ENCODE measurements at regions not wholly inside any gene's neighbourhood (a gene's known extent, or its start where the extent isn't known, plus 50 kb on each side); places are given as distances from the start of the nearest gene placed in this dataset.

DNA sequence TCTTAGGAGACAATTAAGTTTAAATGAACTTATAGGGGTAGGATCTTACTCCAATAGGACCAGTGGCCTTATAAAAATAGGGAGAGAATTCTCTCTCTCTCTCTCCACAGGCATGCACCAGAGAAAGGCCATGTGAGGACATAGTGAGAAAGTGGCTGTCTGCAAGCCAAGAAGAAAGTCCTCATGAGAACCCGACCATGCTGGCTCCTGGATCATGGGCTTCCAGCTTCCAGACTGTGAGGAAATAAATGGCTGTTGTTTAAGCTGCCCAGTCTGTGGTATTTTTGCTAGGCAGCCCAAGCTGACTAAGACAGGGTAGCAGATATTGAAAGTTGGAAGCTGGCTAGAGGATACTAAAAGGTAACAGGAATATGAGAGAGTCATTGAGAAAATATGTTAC, 454.0 kb downstream of the NBAS start:
- DNase-seq = no peak

- no peak for DNase-seq
Observed at GRCh38 chr2:15111718-15112117, 449.4 kb downstream of the NBAS start.

DNA sequence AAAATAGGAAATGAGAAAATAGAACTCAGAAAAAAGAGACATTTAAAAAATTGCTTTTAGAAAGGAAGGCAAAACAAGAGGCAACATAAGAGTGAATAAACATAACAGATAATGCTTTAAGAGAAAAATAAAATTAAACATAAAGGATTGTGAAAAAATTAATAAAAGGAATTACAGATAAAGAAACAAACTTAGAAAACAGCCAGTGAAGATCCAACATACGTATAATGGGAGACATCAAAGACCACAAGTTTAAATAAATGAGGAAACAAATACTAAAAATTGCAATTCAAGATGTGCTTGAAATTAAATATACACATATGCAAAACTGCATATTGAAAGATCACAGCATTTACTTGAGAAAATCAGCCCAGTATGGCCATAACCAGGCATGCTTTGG, 448.9 kb downstream of the NBAS start:
- DNase-seq = peak in 1 of 6 experiments; percentile 2

DNA sequence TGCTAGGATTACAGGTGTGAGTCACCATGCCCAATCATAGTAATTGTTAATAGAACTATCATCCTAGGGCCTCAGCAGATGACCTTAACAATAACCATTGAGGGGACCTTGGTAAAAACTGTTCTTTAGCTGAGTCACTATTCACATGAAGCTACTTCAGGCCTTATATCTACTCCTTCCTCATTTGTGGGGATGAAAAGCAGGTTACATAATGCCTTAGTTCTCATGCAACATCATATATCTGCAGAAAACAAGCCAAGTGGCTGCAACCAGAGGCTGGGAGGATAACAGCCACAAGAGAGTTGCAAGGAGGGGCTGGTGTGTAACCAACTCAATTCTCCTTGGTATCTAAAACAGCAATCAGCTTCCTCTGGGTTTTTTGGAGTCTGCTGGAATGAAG, 445.4 kb downstream of the NBAS start:
- DNase-seq = no peak

DNA sequence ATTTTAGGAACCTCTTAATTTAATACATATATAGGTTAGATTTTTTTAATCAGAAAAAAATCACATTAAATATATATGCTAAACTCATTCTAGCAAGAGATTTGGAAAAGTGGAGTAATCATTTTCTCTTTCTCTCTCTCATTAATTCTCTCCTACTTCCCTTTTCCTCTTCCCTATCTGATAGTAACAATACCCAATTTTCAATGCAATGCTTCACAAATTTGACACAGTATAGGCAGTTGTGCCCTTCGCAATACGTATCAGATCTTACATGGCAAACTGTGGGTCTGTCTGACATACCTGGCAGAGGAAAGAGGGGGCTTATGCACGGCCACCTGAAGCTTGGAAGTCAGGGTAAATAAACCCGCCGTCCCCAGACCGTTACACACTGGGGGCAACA, 444.3 kb downstream of the NBAS start:
- no peak for DNase-seq

Measured in stimulated activated naive CD4-positive, alpha-beta T cell (primary cell).